Body of pancreas (tissue), 4 donors: ENCODE measurements at regions not wholly inside any gene's neighbourhood (a gene's known extent, or its start where the extent isn't known, plus 50 kb on each side); places are given as distances from the start of the nearest gene placed in this dataset.

ENCODE experiments used
- POLR2A ChIP-seq, 3 donors: fragments of 450-650 bp; IDR thresholded peaks; one replicate each; pipeline ENCODE4 v1.6.1; 2016; ENCODE audit warnings: antibody characterized with exemption in 3 of 3, mild to moderate bottlenecking in 2 of 3
- TF ChIP-seq, protein P1 (sequence below), 7 experiments: fragments of 450-650 bp in 4 of 7; fragments of 200-600 bp in 3 of 7; sonication (generic) in 3 of 7; IDR thresholded peaks; one replicate each; pipeline ENCODE4 v1.5.1; 2016 to 2019; ENCODE audit warnings: antibody characterized with exemption in 7 of 7

- TF ChIP-seq, protein P1, sequence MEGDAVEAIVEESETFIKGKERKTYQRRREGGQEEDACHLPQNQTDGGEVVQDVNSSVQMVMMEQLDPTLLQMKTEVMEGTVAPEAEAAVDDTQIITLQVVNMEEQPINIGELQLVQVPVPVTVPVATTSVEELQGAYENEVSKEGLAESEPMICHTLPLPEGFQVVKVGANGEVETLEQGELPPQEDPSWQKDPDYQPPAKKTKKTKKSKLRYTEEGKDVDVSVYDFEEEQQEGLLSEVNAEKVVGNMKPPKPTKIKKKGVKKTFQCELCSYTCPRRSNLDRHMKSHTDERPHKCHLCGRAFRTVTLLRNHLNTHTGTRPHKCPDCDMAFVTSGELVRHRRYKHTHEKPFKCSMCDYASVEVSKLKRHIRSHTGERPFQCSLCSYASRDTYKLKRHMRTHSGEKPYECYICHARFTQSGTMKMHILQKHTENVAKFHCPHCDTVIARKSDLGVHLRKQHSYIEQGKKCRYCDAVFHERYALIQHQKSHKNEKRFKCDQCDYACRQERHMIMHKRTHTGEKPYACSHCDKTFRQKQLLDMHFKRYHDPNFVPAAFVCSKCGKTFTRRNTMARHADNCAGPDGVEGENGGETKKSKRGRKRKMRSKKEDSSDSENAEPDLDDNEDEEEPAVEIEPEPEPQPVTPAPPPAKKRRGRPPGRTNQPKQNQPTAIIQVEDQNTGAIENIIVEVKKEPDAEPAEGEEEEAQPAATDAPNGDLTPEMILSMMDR (IDR thresholded peaks at IDR 0.05) = no peak
- TF ChIP-seq POLR2A (IDR thresholded peaks at IDR 0.05) = no peak
These were observed 604.6 kb upstream of the GRIA3 start for GRCh38 chrX:122579526-122579925.
